ENCODE measurements at regions not wholly inside any gene's neighbourhood (a gene's known extent, or its start where the extent isn't known, plus 50 kb on each side); places are given as distances from the start of the nearest gene placed in this dataset.
"Not testable (repeated sequence)": the region's sequence is repeated elsewhere in the genome, so short reads cannot be mapped to it uniquely, and the experiment has no call there.

DNA sequence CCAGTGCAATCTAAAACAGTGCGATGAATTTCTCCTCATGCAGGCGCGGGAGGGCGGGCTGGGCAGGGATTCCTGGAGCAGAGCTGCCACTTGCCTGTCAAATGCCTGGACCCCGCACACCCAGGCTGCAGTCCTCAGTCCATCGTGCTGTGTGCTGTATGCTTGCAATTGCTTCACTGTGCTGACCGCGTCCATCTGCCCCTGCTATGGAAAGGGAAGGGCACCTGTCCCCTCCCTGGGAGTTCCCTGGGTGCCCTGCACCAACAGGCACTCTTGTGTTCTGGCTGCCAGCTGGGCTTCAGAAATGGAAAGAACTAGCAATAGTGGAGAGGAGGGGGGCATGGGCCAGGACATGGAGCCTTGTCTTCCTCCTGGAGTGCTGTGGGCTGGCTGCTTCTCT lies 185.4 kb upstream of the B3GAT1 start:
- H3K36me3 Mint-ChIP-seq, result no peaks in the 10 kb centered on the region
- H3K27ac Mint-ChIP-seq, result no peak overlapping the region
- H3K27me3 Mint-ChIP-seq, result no peaks in the 10 kb centered on the region
- H3K9me3 Mint-ChIP-seq, result no peaks in the 10 kb centered on the region
- no peak overlapping the region for H3K4me3 Mint-ChIP-seq
- ATAC-seq, result peak; percentile 39
- H3K4me1 Mint-ChIP-seq, result no peaks in the 10 kb centered on the region

DNA sequence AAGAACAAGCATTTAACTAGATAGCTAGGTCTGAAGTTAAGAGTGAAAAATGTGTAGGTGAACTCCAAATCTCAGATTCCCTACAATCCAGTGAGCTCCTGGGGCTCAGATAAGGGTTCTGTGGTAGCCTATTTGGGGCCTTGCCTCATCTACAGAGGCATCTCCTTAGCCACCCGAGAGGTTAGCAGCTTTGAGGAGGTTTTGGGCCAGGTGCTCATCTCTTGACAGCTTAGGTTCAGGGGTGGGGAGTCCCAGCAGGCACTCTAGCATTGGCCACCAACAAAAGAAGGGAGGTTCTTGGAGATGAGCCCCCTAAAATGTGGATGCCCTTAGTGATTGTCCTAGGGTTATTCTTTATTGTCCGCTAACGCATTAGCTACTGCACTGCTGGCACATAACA lies 184.4 kb upstream of the B3GAT1 start:
- no peak overlapping the region for H3K27ac Mint-ChIP-seq
- no peaks in the 10 kb centered on the region for H3K36me3 Mint-ChIP-seq
- H3K27me3 Mint-ChIP-seq, result no peaks in the 10 kb centered on the region
- H3K9me3 Mint-ChIP-seq, result no peaks in the 10 kb centered on the region
- no peak for ATAC-seq
- H3K4me1 Mint-ChIP-seq, result no peaks in the 10 kb centered on the region
- H3K4me3 Mint-ChIP-seq, result no peak overlapping the region

DNA sequence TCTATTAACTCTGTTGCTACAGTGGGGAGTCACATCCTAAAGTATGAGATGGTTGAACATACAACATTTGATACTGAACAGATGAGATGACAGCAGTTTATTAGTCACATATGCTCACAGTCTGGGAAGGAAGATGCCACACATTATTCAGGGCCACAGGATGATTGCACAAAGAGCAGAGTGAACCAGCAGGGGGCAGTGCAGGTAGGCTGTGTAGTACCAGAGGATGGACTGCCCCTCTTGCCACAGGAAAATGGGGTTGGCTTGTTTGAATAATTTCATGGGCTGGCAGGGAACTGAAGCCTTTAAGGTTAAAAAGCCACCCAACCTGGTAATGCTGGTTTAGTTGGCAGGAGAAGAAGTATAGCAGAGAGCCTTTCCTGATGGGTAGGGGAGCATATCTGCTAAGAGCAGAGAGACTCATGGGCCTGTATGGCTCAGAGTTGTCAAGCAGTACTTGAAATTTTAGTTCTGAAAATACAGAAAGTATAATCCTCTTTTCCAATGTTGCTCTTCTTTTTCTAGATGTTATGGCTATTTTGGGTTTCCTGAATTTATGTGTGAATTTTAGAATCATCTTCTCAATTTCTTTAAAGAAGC lies 180.4 kb upstream of the B3GAT1 start:
- no peak overlapping the region for H3K4me3 Mint-ChIP-seq
- H3K27ac Mint-ChIP-seq, result no peak overlapping the region
- H3K9me3 Mint-ChIP-seq, result no peaks in the 10 kb centered on the region
- no peak for ATAC-seq
- no peaks in the 10 kb centered on the region for H3K36me3 Mint-ChIP-seq
- H3K27me3 Mint-ChIP-seq, result no peaks in the 10 kb centered on the region
- no peaks in the 10 kb centered on the region for H3K4me1 Mint-ChIP-seq

DNA sequence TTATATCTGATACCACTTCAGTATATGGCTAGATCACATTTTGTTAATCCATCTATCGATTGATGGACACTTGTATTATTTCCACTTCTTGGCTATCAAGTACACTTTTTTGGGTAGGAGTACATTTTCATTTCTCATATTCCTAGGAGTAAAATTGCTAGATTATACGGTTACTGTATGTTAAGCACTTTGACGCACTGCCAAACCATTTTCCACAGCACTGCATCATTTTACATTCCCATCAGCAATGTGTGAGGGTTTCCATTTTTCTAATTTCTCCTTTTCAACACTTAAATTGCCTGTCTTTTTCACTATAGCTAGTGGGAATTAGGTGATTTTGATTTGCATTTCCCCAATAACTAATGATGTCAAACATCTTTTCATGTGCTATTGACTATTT lies 179.3 kb upstream of the B3GAT1 start:
- Mint-ChIP-seq H3K27ac (no peak overlapping the region), H3K4me3 (no peak overlapping the region), H3K36me3 (no peaks in the 10 kb centered on the region), H3K4me1 (no peaks in the 10 kb centered on the region), H3K9me3 (no peaks in the 10 kb centered on the region), H3K27me3 (no peaks in the 10 kb centered on the region)
- no peak for ATAC-seq

DNA sequence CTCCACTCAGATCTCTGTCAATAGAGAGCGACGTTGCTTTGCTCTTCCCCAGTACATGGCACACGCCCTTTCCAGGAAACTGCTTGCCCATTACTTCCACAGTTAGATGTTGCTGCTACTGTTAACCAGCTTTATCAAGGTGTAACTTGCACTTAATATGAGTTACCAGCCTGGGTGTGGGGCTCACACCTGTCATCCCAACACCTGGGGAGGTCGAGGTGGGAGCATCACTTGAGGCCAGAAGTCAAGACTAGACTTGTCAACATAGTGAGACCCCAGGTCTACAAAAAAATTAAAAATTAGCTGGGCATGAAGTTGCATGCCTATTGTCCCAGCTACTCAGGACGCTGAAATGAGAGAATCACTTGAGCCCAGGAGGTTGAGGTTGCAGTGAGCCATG lies 177.1 kb upstream of the B3GAT1 start:
- Mint-ChIP-seq H3K4me1 (peaks cover 13% of the 10 kb centered on the region), H3K27me3 (peaks cover under 1% of the 10 kb centered on the region), H3K36me3 (no peaks in the 10 kb centered on the region), H3K4me3 (no peak overlapping the region), H3K9me3 (no peaks in the 10 kb centered on the region), H3K27ac (no peak overlapping the region)
- no peak for ATAC-seq

DNA sequence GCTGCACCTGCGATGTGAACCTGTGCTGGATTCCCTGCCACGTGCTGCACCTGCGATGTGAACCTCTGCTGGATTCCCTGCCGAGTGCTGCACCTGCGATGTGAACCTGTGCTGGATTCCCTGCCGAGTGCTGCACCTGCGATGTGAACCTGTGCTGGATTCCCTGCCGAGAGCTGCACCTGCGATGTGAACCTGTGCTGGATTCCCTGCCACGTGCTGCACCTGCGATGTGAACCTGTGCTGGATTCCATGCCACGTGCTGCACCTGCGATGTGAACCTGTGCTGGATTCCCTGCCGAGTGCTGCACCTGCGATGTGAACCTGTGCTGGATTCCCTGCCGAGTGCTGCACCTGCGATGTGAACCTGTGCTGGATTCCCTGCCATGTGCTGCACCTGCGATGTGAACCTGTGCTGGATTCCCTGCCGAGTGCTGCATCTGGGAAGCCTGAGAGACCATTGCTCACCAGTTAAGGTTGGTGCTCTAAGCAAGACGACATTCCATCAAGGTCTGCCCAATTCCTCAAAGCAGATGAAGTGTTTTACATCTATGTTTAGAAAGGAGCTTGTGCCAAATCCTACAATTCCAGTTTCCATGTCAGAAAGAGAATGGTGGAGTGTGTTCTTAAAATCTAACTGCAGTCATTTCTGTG lies 176.5 kb upstream of the B3GAT1 start:
- not testable (repeated sequence) for H3K27me3 Mint-ChIP-seq, H3K36me3 Mint-ChIP-seq, H3K4me3 Mint-ChIP-seq, H3K27ac Mint-ChIP-seq, ATAC-seq, H3K9me3 Mint-ChIP-seq
- H3K4me1 Mint-ChIP-seq, result peaks cover 18% of the 10 kb centered on the region

DNA sequence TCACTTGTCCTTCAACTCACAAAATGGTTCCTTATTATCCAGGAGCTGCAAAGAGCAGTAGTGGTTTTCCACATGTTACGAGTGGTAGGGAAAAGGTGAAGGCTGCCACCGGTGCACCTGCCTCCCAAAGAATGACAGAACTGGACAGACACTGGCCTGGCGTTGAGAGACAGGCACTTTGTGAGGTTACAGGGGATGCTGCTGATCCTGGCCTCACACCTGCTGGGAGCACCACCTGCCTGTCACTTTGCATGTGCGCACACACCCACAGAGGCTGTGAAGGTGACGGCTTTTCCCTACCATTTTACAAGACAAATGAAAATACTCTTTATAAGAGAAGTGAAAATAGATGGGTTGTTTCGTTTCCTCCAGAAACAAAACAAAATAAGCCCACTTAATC lies 175.3 kb upstream of the B3GAT1 start:
- H3K9me3 Mint-ChIP-seq, result no peaks in the 10 kb centered on the region
- H3K27ac Mint-ChIP-seq, result no peak overlapping the region
- H3K4me3 Mint-ChIP-seq, result no peak overlapping the region
- peaks cover 28% of the 10 kb centered on the region for H3K4me1 Mint-ChIP-seq
- peaks cover 12% of the 10 kb centered on the region for H3K27me3 Mint-ChIP-seq
- no peaks in the 10 kb centered on the region for H3K36me3 Mint-ChIP-seq
- ATAC-seq, result peak; percentile 55

DNA sequence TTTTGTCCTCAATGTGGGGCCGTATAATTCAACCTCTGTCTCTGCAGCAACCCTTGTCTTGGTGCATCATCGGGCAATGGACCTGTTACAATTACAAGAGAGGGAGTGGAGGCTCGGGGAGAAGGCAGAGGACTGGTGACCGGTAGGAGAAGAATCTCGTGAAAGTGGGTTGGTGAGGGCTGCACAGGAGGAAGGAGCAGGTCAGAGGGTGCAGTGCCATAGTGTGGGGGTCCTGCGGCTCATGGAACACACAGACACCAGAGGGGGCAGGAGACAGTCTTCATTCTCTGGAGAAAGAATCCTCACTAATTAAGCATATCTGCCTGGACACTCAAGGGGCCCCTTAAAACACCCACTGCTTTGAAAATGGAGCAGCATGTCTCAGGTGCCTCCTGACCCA lies 174.7 kb upstream of the B3GAT1 start:
- H3K27me3 Mint-ChIP-seq, result peaks cover 12% of the 10 kb centered on the region
- no peak overlapping the region for H3K4me3 Mint-ChIP-seq
- H3K9me3 Mint-ChIP-seq, result no peaks in the 10 kb centered on the region
- H3K27ac Mint-ChIP-seq, result no peak overlapping the region
- ATAC-seq, result no peak
- H3K4me1 Mint-ChIP-seq, result peaks cover 28% of the 10 kb centered on the region
- no peaks in the 10 kb centered on the region for H3K36me3 Mint-ChIP-seq

DNA sequence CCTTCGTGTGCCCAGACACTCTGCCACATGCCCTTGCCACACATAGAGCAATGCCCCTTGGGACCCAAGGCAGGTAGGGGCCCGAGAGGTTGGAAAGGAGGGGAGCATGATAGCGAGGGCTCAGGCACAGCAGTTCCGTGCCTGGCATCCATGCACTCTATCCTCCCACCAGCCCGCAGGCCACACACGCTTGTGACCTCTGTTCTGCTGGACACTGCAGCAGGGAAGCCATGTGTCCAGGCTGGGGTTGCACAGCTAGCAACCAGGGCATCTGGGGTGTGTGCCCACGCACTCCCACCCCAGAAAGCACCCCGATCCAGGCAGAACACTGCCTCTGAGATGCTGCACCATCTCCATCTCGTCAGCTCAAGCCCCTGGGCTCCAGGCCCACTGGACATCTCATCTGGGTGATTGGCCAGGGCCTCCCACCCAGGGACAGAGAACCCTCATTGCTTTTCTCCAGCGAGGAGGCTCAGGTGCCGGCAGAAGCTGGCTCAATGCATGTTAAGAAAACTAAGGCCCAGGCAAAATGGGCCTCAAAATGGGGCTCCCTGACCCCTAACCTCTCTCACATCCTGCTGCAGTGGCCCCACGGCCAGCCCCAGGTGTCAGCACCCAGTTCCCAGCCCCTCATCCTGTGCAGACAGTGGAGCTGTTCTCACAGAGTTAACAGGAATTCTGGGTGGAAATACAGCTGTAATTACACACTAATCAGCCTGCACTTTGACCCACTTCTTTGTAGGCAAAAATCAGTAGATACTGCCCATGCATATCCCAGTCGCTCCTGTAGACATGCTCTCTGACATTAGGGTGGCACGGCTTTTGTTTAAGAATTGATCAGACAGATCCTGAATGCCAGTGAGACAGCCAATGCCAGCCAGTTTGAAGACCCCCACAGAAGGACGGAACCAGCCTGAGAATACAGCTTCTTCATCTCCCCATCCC lies 173.9 kb upstream of the B3GAT1 start:
- no peaks in the 10 kb centered on the region for H3K9me3 Mint-ChIP-seq
- no peaks in the 10 kb centered on the region for H3K36me3 Mint-ChIP-seq
- ATAC-seq, result no peak
- peaks cover 28% of the 10 kb centered on the region for H3K4me1 Mint-ChIP-seq
- no peak overlapping the region for H3K27ac Mint-ChIP-seq
- H3K4me3 Mint-ChIP-seq, result no peak overlapping the region
- H3K27me3 Mint-ChIP-seq, result peaks cover 12% of the 10 kb centered on the region

DNA sequence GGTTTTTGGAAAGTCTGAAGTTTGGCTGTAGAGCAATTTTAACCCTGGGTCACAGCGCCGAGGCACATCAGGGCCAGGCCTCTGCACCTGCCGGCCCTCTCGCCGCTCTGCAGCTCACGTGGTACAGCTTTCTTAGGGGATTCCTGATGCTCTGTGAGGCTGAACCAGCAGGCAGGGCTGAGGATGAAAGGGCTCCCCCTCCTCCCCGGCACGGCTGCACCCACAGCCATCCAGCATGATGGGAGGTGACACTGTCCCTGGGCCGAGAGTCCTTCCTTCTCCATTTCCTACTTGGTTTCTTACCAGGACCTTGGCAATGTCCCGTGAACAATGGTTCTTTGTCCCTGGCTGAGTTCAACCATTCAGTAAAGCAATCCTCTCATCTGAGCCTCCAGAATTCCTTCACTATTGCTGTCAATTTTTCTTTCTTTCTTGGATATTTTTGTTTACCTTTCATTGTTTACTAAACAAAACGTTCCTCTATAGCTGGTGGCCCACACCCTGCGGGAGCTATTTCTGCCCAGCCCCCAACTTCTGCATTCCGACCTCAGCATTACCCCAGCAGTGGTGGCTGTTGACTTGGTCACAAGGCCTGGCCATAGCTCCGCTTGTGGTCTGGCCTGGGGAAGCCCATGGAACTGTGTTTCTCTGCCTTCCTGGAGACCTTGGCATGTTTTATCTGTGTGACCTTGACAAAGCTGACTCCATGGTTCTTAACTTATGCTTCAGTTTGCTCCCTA lies 172.8 kb upstream of the B3GAT1 start:
- no peaks in the 10 kb centered on the region for H3K9me3 Mint-ChIP-seq
- H3K4me1 Mint-ChIP-seq, result peaks cover 28% of the 10 kb centered on the region
- no peak overlapping the region for H3K4me3 Mint-ChIP-seq
- peak; percentile 44 for ATAC-seq
- H3K36me3 Mint-ChIP-seq, result no peaks in the 10 kb centered on the region
- H3K27ac Mint-ChIP-seq, result no peak overlapping the region
- H3K27me3 Mint-ChIP-seq, result peaks cover 21% of the 10 kb centered on the region

DNA sequence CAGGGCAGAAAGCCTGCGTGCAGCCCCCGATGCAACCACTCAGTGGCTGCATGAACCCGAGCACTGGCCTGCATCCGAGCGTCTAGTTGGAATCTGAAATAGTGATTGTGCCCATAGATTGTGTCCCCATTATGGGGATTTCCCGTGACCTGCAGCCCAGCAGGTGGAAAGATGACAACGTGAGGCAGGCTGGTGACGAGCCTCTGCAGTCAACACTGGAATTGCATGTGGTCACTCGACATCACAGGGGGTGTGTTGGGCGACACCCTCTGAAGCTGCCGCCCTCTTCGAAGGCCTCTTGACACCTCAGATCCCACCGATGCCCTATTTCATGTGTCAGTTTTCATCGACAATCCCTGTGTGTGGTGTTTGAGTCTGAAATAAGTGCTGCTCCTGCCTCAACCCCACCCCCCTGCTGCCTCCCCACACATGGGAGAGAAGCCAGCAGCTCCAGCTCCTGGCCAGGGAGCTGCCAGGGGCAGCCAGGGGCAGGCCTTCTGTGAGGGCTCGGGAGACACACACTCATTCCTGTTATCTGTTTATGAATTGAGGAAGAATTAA lies 172.0 kb upstream of the B3GAT1 start:
- Mint-ChIP-seq H3K36me3 (no peaks in the 10 kb centered on the region), H3K4me3 (no peak overlapping the region), H3K27me3 (peaks cover 23% of the 10 kb centered on the region), H3K9me3 (no peaks in the 10 kb centered on the region), H3K4me1 (peaks cover 28% of the 10 kb centered on the region), H3K27ac (no peak overlapping the region)
- ATAC-seq, result no peak

DNA sequence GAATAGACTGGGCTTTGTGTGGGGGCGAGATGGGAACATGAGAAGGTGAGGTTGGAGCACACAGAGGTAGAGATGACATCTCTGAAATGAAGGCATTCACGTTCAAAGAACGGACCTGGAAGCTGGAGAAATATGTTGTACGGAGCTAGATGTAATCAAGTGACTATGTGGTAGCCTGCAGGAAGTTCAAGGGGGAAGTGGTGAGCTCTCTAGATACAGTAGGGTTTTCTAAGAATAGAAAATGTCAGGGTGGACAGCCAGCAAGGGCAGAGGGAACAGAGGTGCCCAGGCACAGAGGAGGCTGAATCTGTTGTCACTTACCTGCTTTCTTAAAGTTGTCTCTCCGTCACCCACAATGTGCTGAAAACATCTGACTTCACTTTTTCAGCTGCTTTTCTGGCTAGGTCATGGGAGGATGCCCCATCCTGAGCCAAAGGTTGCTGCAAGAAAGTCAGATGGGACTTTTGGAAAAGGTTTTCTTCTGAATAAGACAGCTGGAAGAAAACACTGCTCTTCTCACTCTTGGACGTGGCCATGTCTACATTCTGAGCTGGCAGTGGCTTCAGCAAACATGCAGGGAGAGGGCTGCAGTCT lies 171.5 kb upstream of the B3GAT1 start:
- Mint-ChIP-seq H3K4me1 (peaks cover 28% of the 10 kb centered on the region), H3K9me3 (no peaks in the 10 kb centered on the region), H3K4me3 (no peak overlapping the region), H3K27me3 (peaks cover 27% of the 10 kb centered on the region), H3K27ac (no peak overlapping the region), H3K36me3 (no peaks in the 10 kb centered on the region)
- ATAC-seq, result peak; percentile 53

DNA sequence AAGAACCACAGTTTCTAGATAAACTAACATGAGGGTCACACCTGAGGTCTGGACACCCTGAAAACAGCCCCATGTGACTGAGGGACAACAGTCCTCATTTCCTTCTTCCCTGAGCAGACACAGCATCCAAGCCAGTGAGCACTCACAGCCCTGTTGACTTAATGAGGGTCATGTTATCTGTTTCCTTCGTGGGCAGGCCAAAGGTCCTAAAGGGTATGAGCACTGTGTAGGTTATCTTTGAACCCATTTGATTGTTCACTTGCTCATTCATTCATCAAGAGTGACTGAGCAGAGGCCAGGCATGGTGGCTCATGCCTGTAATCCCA lies 170.7 kb upstream of the B3GAT1 start:
- no peak for ATAC-seq
- Mint-ChIP-seq H3K4me3 (no peak overlapping the region), H3K4me1 (peaks cover 28% of the 10 kb centered on the region), H3K27ac (no peak overlapping the region), H3K27me3 (peaks cover 35% of the 10 kb centered on the region), H3K36me3 (no peaks in the 10 kb centered on the region), H3K9me3 (no peaks in the 10 kb centered on the region)

DNA sequence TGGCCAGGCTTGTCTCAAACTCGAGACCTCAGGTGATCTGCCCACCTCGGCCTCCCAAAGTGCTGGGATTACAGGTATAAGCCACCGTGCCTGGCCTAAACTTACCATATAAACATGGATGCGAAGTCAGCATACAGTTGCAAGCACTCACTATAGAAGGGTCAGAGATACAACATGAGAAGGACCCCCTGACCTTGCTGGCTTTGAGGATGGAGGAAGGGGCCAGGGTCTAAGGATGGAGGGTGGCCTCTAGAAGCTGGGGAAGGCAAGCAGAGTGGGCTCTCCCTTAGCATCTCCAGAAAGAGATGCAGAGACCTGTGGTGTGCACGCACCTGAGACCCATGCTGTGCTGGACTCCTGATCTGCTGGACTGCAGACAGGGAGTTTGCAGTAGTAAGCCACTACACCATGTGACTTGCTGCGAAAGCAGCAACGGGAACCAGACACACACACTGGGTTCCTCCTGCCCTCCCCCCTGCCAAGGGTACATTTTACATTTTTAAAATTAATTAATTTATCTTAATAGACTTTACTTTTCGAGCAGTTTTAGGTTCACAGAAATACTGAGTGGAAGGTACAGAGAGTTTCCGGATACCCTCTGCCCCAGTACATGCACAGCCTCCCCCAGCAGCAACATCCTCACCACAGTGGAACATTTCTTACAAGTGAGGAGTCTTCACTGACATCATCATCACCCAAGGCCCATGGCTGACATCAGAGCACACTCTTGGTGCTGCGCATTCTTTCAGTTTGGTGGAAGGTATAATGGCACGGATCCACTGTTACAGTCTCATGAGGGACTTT lies 170.1 kb upstream of the B3GAT1 start:
- no peak for ATAC-seq
- Mint-ChIP-seq H3K9me3 (no peaks in the 10 kb centered on the region), H3K27me3 (peaks cover 37% of the 10 kb centered on the region), H3K4me1 (peaks cover 28% of the 10 kb centered on the region), H3K27ac (no peak overlapping the region), H3K36me3 (no peaks in the 10 kb centered on the region), H3K4me3 (no peak overlapping the region)

Data from stimulated activated memory B cell treated with anti-CD40 and anti-IgM and Interleukin-4, amounts not matched to agents 10 μg/mL and 1 μg/mL and 100 μg/mL, for 72 hours (primary cell).